ENCODE measurements at regions not wholly inside any gene's neighbourhood (a gene's known extent, or its start where the extent isn't known, plus 50 kb on each side); places are given as distances from the start of the nearest gene placed in this dataset.

- DNase-seq (ENCODE audit: low spot score): no peak
- Mint-ChIP-seq H3K27me3 (ENCODE audit: low read depth) (no peaks in the 10 kb centered on the region), H3K27ac (no peak overlapping the region), H3K9me3 (peaks cover 67% of the 10 kb centered on the region), H3K4me3 (no peak overlapping the region), H3K4me1 (ENCODE audit: low read depth) (no peaks in the 10 kb centered on the region), H3K36me3 (ENCODE audit: low read depth) (no peaks in the 10 kb centered on the region)
Measured at GRCh38 chr14:26938054-26938453, 340.2 kb upstream of the NOVA1 start.

GRCh38 chr14:26939755-26940154 lies 341.9 kb upstream of the NOVA1 start:
- no peak for DNase-seq (ENCODE audit: low spot score)
- Mint-ChIP-seq H3K27me3 (ENCODE audit: low read depth) (no peaks in the 10 kb centered on the region), H3K4me3 (no peak overlapping the region), H3K27ac (no peak overlapping the region), H3K4me1 (ENCODE audit: low read depth) (no peaks in the 10 kb centered on the region), H3K9me3 (peaks cover 62% of the 10 kb centered on the region), H3K36me3 (ENCODE audit: low read depth) (no peaks in the 10 kb centered on the region)

- no peak overlapping the region for H3K27ac Mint-ChIP-seq
- no peaks in the 10 kb centered on the region for H3K4me1 Mint-ChIP-seq (ENCODE audit: low read depth)
- no peaks in the 10 kb centered on the region for H3K36me3 Mint-ChIP-seq (ENCODE audit: low read depth)
- H3K4me3 Mint-ChIP-seq: no peak overlapping the region
- peaks cover 52% of the 10 kb centered on the region for H3K9me3 Mint-ChIP-seq
- no peak for DNase-seq (ENCODE audit: low spot score)
- H3K27me3 Mint-ChIP-seq (ENCODE audit: low read depth): no peaks in the 10 kb centered on the region
Measured at GRCh38 chr14:26941521-26941920, 343.7 kb upstream of the NOVA1 start.

- no peaks in the 10 kb centered on the region for H3K4me1 Mint-ChIP-seq (ENCODE audit: low read depth)
- H3K4me3 Mint-ChIP-seq: no peak overlapping the region
- peaks cover 36% of the 10 kb centered on the region for H3K9me3 Mint-ChIP-seq
- H3K36me3 Mint-ChIP-seq (ENCODE audit: low read depth): no peaks in the 10 kb centered on the region
- H3K27me3 Mint-ChIP-seq (ENCODE audit: low read depth): no peaks in the 10 kb centered on the region
- no peak overlapping the region for H3K27ac Mint-ChIP-seq
- no peak for DNase-seq (ENCODE audit: low spot score)
Measured at GRCh38 chr14:26947265-26947664, 349.4 kb upstream of the NOVA1 start.

- no peaks in the 10 kb centered on the region for H3K27me3 Mint-ChIP-seq (ENCODE audit: low read depth)
- H3K36me3 Mint-ChIP-seq (ENCODE audit: low read depth): no peaks in the 10 kb centered on the region
- no peak for DNase-seq (ENCODE audit: low spot score)
- no peak overlapping the region for H3K27ac Mint-ChIP-seq
- H3K9me3 Mint-ChIP-seq: peaks cover 52% of the 10 kb centered on the region
- H3K4me3 Mint-ChIP-seq: no peak overlapping the region
- no peaks in the 10 kb centered on the region for H3K4me1 Mint-ChIP-seq (ENCODE audit: low read depth)
Measured at GRCh38 chr14:26959437-26959836, 361.6 kb upstream of the NOVA1 start.

GRCh38 chr14:26959972-26960660 lies 362.3 kb upstream of the NOVA1 start:
- Mint-ChIP-seq H3K27me3 (ENCODE audit: low read depth) (no peaks in the 10 kb centered on the region), H3K36me3 (ENCODE audit: low read depth) (no peaks in the 10 kb centered on the region), H3K9me3 (peaks cover 56% of the 10 kb centered on the region), H3K4me1 (ENCODE audit: low read depth) (no peaks in the 10 kb centered on the region), H3K27ac (no peak overlapping the region), H3K4me3 (no peak overlapping the region)
- DNase-seq (ENCODE audit: low spot score): no peak

GRCh38 chr14:26963711-26964110 lies 365.9 kb upstream of the NOVA1 start:
- Mint-ChIP-seq H3K4me1 (ENCODE audit: low read depth) (no peaks in the 10 kb centered on the region), H3K36me3 (ENCODE audit: low read depth) (no peaks in the 10 kb centered on the region), H3K27me3 (ENCODE audit: low read depth) (no peaks in the 10 kb centered on the region), H3K9me3 (peaks cover 49% of the 10 kb centered on the region), H3K27ac (no peak overlapping the region), H3K4me3 (no peak overlapping the region)
- no peak for DNase-seq (ENCODE audit: low spot score)

- DNase-seq (ENCODE audit: low spot score): no peak
- H3K4me3 Mint-ChIP-seq: no peak overlapping the region
- H3K9me3 Mint-ChIP-seq: peaks cover 43% of the 10 kb centered on the region
- no peaks in the 10 kb centered on the region for H3K27me3 Mint-ChIP-seq (ENCODE audit: low read depth)
- no peaks in the 10 kb centered on the region for H3K36me3 Mint-ChIP-seq (ENCODE audit: low read depth)
- no peaks in the 10 kb centered on the region for H3K4me1 Mint-ChIP-seq (ENCODE audit: low read depth)
- no peak overlapping the region for H3K27ac Mint-ChIP-seq
Measured at GRCh38 chr14:26965490-26965889, 367.7 kb upstream of the NOVA1 start.

- DNase-seq (ENCODE audit: low spot score): no peak
- Mint-ChIP-seq H3K27me3 (ENCODE audit: low read depth) (no peaks in the 10 kb centered on the region), H3K36me3 (ENCODE audit: low read depth) (no peaks in the 10 kb centered on the region), H3K9me3 (peaks cover 42% of the 10 kb centered on the region), H3K4me1 (ENCODE audit: low read depth) (no peaks in the 10 kb centered on the region), H3K4me3 (no peak overlapping the region), H3K27ac (no peak overlapping the region)
Measured at GRCh38 chr14:26966908-26967307, 369.1 kb upstream of the NOVA1 start.

- no peak for DNase-seq (ENCODE audit: low spot score)
- Mint-ChIP-seq H3K27ac (no peak overlapping the region), H3K36me3 (ENCODE audit: low read depth) (no peaks in the 10 kb centered on the region), H3K27me3 (ENCODE audit: low read depth) (no peaks in the 10 kb centered on the region), H3K4me1 (ENCODE audit: low read depth) (no peaks in the 10 kb centered on the region), H3K9me3 (peaks cover 16% of the 10 kb centered on the region), H3K4me3 (no peak overlapping the region)
Measured at GRCh38 chr14:26974965-26975364, 377.1 kb upstream of the NOVA1 start.

GRCh38 chr14:26982071-26982470 lies 384.2 kb upstream of the NOVA1 start:
- no peaks in the 10 kb centered on the region for H3K27me3 Mint-ChIP-seq (ENCODE audit: low read depth)
- H3K27ac Mint-ChIP-seq: no peak overlapping the region
- no peak for DNase-seq (ENCODE audit: low spot score)
- no peak overlapping the region for H3K4me3 Mint-ChIP-seq
- H3K4me1 Mint-ChIP-seq (ENCODE audit: low read depth): no peaks in the 10 kb centered on the region
- H3K9me3 Mint-ChIP-seq: peaks cover 17% of the 10 kb centered on the region
- H3K36me3 Mint-ChIP-seq (ENCODE audit: low read depth): no peaks in the 10 kb centered on the region

- no peak overlapping the region for H3K4me3 Mint-ChIP-seq
- no peaks in the 10 kb centered on the region for H3K27me3 Mint-ChIP-seq (ENCODE audit: low read depth)
- no peaks in the 10 kb centered on the region for H3K36me3 Mint-ChIP-seq (ENCODE audit: low read depth)
- DNase-seq (ENCODE audit: low spot score): no peak
- H3K27ac Mint-ChIP-seq: no peak overlapping the region
- H3K9me3 Mint-ChIP-seq: peaks cover 22% of the 10 kb centered on the region
- H3K4me1 Mint-ChIP-seq (ENCODE audit: low read depth): no peaks in the 10 kb centered on the region
Measured at GRCh38 chr14:26984311-26985177, 386.7 kb upstream of the NOVA1 start.

- Mint-ChIP-seq H3K9me3 (peaks cover 38% of the 10 kb centered on the region), H3K4me1 (ENCODE audit: low read depth) (no peaks in the 10 kb centered on the region), H3K27ac (no peak overlapping the region), H3K4me3 (no peak overlapping the region), H3K27me3 (ENCODE audit: low read depth) (no peaks in the 10 kb centered on the region), H3K36me3 (ENCODE audit: low read depth) (no peaks in the 10 kb centered on the region)
- DNase-seq (ENCODE audit: low spot score): no peak
Measured at GRCh38 chr14:26987744-26988363, 390.0 kb upstream of the NOVA1 start.

- no peak for DNase-seq (ENCODE audit: low spot score)
- Mint-ChIP-seq H3K4me3 (no peak overlapping the region), H3K27me3 (ENCODE audit: low read depth) (no peaks in the 10 kb centered on the region), H3K4me1 (ENCODE audit: low read depth) (no peaks in the 10 kb centered on the region), H3K9me3 (peaks cover 43% of the 10 kb centered on the region), H3K27ac (no peak overlapping the region), H3K36me3 (ENCODE audit: low read depth) (no peaks in the 10 kb centered on the region)
Measured at GRCh38 chr14:26990946-26991345, 393.1 kb upstream of the NOVA1 start.
